GM03348 (cell line): ENCODE measurements at regions not wholly inside any gene's neighbourhood (a gene's known extent, or its start where the extent isn't known, plus 50 kb on each side); places are given as distances from the start of the nearest gene placed in this dataset.
"Not testable (repeated sequence)": the region's sequence is repeated elsewhere in the genome, so short reads cannot be mapped to it uniquely, and the experiment has no call there.

ENCODE experiments used
- DNase-seq: peaks from one replicate; pipeline ENCODE4 v3.0.0; 2012; ENCODE audit warnings: low spot score

- DNase-seq, result no peak
Measured at GRCh38 chr2:51324051-51324450, 292.1 kb upstream of the NRXN1 start.

- DNase-seq, result no peak
Measured at GRCh38 chr2:51322613-51323012, 290.7 kb upstream of the NRXN1 start.

- no peak for DNase-seq
Measured at GRCh38 chr2:51304311-51304710, 272.4 kb upstream of the NRXN1 start.

- peak; percentile 7 for DNase-seq
Measured at GRCh38 chr2:51301381-51301780, 269.4 kb upstream of the NRXN1 start.

- no peak for DNase-seq
Measured at GRCh38 chr2:51299370-51299769, 267.4 kb upstream of the NRXN1 start.

- no peak for DNase-seq
Measured at GRCh38 chr2:51297488-51297887, 265.6 kb upstream of the NRXN1 start.

- DNase-seq, result no peak
Measured at GRCh38 chr2:51293566-51294200, 261.8 kb upstream of the NRXN1 start.

GRCh38 chr2:51291762-51292551, 260.0 kb upstream of the NRXN1 start:
- DNase-seq, result no peak

GRCh38 chr2:51290725-51291124, 258.8 kb upstream of the NRXN1 start:
- peak; percentile 4 for DNase-seq

- DNase-seq, result no peak
Measured at GRCh38 chr2:51289045-51289444, 257.1 kb upstream of the NRXN1 start.

GRCh38 chr2:51268191-51268590, 236.3 kb upstream of the NRXN1 start:
- no peak for DNase-seq

GRCh38 chr2:51265539-51265938, 233.6 kb upstream of the NRXN1 start:
- no peak for DNase-seq

- DNase-seq, result no peak
Measured at GRCh38 chr2:51263951-51264350, 232.0 kb upstream of the NRXN1 start.

GRCh38 chr2:51263101-51263500, 231.2 kb upstream of the NRXN1 start:
- not testable (repeated sequence) for DNase-seq

- no peak for DNase-seq
Measured at GRCh38 chr2:51258301-51258700, 226.4 kb upstream of the NRXN1 start.

GRCh38 chr2:51256736-51257135, 224.8 kb upstream of the NRXN1 start:
- no peak for DNase-seq

GRCh38 chr2:51251356-51251755, 219.4 kb upstream of the NRXN1 start:
- DNase-seq, result no peak

GRCh38 chr2:51247252-51247805, 215.4 kb upstream of the NRXN1 start:
- no peak for DNase-seq

GRCh38 chr2:51243892-51244535, 212.1 kb upstream of the NRXN1 start:
- no peak for DNase-seq

- no peak for DNase-seq
Measured at GRCh38 chr2:51237626-51238271, 205.8 kb upstream of the NRXN1 start.

- no peak for DNase-seq
Measured at GRCh38 chr2:51232027-51232426, 200.1 kb upstream of the NRXN1 start.

- no peak for DNase-seq
Measured at GRCh38 chr2:51231071-51231470, 199.1 kb upstream of the NRXN1 start.
